ENCODE measurements at regions not wholly inside any gene's neighbourhood (a gene's known extent, or its start where the extent isn't known, plus 50 kb on each side); places are given as distances from the start of the nearest gene placed in this dataset.

DNA sequence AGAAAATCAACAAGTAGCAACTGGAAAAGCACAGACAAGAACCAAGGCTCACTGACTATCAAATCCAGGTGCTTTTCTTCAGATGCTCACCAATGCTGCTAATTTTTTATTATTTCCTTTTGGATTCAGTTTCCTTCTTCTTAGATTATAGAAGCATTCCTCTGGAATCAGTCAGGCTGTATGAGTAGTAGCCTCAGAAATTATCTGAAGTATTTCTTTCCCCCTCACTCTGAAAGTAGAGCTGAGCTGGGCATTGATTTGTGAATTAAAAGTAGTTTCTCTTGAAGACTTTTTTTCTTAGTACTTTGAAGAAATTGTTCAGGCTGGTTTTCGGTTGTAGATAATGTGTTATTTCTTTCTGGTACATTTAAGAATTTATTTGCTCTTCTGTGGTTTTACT, 273.7 kb downstream of the NOL4 start:
- DNase-seq, result no peak

DNA sequence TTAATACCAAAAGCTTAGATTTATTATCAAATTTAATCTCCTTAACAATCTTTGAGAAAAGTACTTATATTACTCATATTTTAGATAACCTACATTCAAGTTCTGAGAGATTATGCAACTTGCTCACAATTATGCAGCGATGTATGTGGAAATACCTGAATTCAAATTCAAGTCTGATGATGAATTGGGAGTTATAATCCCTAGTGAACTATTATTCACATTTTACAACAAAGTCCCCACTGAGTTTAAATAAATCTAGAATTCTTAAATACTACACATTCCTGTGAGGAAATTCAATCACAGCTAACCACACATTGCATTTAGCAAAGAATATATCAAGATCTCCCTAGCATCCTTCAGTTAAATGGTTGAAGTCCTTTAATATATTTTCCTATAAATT, 278.4 kb downstream of the NOL4 start:
- DNase-seq, result no peak

DNA sequence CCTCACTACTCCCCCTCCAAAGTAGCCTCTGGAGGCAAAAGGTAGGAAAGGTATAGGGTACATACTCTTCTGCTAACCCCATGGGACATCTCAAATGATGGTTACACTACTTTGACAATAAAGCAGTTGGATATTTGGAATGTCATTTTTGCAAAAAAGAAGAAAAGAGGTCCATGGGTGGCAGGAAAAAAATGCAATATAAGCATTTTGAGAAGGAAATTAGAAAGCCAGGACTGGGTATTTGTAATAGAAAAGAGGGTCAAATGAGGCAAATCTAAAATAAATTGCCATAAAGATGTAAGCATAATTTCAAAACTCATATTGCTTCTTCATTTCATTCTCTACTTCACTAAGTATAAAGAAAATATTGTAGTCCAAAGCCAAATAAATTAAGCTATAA, 280.2 kb downstream of the NOL4 start:
- DNase-seq, result no peak

DNA sequence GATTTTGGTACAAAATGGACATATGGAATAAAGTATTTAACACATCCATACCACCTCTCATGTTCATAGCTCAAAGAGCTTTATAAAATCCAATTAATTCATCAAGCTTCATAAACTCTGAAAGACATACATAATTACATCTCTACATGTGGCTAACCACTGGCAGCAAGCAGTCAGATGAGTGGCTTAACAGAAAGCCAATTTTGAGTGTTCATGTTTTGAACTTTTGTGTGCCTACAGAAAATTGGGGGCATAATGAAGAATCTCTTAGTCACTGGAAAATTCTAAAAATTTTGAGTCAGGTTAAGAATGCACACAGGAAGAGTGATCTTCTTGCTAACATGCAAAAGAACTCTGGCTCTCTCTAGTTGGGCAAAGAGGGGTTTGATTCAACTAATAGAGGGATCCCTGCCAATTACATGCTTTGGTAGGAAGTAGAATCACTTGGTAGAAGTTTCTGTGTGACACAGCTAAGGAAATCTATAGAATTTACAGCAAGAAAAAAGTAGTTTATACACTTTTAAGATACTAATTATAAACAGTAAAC, 287.4 kb downstream of the NOL4 start:
- no peak for DNase-seq

DNA sequence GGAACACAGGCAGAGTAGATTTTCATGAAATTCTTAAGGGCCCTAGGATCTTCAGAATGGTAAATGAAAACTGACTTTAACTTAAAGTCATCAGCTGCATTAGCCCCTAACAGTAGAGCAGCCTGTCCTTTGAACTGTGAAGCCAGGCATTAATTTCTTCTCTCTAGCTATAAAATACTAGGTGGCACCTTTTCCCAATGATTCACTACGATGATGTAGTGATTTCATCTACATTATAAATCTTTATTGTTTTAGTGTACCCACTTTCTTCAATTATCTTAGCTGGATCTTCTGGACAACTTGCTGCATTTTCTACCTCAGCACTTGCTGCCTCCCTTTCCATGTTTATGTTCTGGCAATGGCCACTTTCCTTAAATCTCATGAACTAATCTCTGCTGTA, 290.5 kb downstream of the NOL4 start:
- DNase-seq, result no peak

DNA sequence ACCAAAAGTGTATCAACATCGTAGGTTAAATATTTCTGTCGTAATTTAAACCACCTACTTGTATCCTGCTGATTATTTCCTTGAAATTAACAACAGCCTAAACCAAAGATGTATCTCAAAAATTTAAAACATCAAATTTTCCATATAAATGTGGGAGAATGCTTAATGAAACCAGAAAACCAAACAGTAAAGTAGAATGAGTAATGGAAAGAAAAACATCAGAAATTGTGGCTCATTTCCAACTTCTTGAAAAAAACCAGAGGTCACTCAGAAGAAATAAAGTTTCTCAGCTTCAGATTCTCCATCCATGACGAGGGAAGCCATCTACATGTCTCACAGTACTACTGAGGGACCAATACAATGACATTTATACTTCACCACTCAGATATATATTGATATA, 296.5 kb downstream of the NOL4 start:
- no peak for DNase-seq

DNA sequence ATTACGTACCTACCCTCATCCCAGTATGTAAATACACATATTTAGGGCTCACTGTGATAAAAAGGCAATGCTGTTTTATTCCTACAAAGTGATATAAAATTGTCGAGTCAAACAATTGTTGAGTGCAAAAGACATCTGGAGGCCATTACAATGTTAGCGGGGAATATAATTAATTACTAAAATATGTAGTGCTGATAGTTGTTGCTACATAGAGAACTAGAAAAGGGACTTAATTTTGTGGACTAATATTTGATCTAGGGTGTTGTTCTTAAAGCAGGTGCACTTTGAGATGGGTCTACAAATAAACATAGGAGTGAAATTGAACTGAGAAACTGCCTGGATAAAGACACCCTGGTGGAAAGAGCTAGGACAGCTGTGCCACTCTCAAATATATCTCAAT, 300.1 kb downstream of the NOL4 start:
- DNase-seq, result no peak

DNA sequence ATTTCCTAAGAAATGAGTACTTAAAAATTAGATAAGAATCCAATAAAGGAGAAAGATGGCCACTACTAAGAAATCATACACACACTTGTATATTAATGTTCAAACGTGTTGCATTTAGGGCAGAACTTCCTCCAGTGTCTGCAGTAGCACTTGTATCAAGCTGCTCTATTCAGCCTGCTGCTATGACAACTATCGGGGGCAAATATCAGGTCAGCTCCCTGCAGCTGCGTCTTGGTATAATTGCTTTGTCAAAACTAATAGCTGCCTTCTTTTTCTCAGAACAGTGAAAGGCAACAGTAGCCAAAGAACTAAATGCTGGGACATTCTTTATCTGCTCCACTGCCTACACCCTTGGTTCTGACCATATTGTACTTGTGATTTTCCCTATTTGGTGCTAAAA, 300.7 kb downstream of the NOL4 start:
- no peak for DNase-seq

DNA sequence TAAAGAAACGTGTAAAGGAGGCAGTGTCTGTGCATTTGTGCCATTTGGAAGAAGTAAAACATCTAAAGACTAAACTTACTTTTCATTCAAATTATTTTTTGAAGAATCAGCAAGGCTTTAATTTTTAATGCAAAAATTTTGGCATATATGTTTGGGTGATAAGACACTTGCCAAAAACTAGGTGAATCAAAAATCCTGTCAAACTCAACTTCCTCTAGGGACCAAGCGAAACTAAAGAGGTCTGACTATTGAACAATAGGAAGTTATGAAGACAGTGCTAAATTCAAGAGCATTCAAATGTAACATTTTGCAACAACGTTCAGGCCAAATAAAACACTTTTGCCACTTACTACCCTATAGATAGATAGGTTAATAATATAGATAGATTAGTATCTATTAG, 306.1 kb downstream of the NOL4 start:
- DNase-seq, result no peak

DNA sequence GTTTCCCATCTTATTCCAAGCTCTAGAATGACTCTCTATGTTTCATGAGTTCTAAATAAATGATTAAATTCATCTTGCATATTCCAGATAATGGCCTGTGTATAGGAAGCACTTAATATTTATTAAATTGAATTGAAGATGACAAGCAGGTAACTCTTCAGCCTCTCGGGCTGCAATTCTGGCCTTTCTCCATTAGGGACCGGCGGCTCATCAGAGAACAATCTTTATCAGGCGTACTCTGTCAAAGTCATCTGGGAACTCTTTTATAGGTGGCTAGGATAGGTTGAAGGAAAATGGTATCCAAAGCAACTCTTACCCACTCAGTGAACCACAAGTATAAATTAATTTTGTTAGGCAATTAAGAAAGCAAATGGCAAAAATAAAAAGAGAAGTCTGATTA, 308.5 kb downstream of the NOL4 start:
- DNase-seq, result no peak

DNA sequence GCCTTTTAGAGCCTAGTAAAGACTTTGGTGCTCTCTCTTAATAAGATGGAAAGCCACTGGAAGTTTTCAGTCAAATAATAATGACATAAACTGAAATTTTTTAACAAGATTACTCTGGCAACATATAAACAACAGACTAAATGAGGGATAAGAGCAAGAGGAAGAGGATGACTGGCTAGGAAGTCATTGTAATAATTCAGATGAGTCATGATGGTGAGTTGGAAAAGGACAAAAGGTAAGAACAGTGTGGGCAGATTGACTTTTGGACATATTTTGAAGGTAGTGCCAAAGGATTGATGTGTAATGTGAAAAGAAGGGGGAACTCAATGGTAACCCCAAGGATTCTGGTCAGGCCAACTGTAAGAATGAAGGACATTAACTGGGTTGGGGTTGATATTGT, 310.3 kb downstream of the NOL4 start:
- DNase-seq, result no peak

DNA sequence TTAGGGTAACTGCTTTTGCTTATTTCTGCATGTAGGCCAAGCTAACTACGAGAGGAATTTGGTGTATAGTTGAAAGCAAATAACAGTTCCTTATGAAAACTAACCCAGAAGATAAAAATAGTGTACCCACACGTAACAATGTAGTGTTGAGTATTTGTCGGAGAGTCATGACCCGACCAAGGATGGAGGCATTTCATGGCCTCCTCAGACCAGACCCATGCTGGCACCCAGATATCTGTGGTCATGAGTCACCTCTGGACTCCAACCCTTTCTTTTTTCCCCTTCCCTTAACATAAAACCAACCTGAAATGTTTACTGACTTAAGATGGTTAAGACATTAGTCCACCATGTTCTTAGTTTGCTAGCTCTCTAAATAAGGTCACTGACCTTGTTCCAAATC, 318.7 kb downstream of the NOL4 start:
- no peak for DNase-seq

DNA sequence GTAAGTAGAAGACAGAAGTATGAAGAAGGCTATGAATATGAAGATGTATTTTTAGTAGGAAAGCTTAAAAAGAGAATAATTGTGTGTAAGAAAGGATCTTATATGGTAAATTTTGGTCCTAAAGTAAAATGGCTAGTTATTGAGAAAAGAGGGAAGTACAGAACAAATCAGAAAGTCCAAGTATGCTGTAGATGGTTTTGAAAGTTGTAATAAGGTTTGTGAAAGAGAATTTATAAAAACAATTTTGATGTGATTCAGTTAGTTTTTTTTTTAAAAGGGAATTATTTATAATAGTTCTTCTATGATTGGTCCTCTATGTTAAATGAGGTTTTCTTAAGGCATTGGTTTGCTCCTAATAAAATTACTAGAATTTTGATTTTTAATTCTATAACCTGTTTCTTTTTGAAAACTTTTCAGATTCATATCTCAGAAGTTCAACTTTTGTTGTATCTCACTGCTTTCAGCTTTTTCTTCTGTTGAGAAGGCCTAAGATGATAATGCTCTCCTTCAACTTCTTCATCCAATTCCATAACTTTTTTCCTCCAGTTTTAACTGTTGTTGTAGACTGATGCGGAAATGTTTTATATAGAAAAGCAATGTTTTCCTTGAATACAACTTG, 322.7 kb downstream of the NOL4 start:
- DNase-seq, result no peak

DNA sequence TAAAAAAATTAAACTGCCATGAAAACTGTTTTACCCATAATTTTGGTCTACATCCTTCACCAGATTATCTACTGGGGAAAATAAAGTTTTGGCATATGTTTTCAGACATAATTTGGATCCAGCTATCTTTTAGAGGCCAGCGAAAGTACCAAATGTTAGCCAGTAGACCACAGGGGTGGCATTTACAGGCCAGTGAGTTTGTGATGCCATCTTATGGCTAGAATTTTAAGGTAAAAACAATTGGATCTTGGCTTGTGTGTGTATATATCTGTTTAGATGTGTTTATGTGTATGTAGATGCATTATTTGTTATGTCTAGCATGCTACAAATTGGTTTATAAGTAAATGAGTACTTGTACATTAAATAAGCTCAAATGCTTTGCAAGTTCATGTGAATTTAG, 322.6 kb downstream of the ASXL3 start:
- no peak for DNase-seq

DNA sequence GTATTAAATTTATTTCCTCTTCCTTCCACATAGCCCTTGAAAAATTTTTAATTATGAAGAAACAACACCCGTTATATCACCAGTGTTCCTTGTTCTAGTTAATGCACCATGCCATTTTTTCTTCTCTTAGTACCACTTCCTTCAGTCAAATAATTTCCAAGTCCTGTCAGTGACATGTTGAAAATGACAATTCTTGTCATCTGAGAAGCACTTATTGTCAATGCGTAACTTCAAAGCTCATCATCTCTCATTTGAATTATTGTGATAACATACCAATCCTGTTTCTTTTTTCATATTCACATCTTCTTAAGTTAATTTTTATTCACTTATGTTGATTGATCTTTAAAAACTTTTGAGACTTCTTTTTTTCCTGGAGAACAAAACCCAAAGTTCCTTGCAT, 320.4 kb downstream of the ASXL3 start:
- DNase-seq, result no peak

DNA sequence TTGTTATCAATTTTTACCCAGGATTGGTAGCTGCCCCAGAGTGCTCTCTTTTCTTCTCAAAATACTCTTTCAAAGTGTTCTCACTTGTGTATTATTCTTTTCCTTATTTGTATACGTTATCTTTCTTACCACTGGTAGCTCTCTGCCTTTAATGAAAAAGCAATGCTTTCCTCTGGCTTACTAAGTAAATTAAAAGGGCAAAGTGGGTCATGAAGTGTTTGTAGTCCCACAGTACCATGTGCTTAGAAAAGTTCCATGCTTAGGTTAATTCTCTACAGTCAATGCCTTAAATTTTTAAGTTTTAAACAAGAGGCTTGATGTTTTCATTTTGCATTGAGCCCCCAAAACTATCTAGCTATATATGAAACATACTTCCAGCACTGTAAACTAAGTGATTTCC, 300.2 kb downstream of the ASXL3 start:
- no peak for DNase-seq

DNA sequence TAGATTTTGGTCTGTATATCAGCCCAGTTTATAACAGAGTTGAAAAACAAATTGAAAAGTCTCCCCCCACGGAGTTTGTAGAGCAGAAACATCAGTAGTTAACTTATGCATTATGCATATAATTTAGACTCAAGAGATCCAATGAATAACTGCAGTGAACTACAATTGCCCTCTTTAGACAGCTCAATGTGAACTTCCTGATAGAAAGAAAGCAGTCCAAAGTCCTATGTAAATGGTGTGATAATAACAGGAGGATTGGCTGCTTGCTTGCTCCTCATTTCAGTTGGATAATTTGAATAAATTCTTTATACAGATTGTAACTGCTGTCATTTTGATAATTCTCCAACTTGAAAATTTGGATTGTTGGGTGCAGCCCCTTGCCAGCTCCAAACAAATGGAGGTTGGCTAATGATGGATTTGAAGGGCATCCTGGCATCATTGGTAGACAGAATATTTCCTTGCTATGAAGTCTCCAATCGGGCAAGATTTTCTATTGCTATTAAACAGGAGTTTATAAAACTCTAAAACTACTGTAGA, 297.1 kb downstream of the ASXL3 start:
- no peak for DNase-seq

DNA sequence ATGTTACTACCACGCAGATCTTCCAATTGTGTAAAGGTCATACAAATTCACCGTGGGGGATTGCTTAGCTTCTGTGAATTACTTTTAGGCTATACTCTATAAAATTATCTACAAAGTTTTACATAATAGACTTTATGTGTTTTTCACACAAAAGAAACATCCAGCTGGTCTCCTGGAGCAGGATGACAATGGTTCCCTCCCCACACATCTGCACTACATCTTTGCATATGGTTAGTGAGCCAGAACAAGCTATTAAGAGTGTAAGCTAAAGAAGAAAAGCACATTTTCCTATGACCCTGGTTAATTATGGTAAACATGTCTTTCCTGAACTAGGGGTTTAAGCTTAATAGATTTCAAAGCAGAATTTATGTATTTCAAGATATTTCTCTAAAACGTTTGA, 295.1 kb downstream of the ASXL3 start:
- no peak for DNase-seq

DNA sequence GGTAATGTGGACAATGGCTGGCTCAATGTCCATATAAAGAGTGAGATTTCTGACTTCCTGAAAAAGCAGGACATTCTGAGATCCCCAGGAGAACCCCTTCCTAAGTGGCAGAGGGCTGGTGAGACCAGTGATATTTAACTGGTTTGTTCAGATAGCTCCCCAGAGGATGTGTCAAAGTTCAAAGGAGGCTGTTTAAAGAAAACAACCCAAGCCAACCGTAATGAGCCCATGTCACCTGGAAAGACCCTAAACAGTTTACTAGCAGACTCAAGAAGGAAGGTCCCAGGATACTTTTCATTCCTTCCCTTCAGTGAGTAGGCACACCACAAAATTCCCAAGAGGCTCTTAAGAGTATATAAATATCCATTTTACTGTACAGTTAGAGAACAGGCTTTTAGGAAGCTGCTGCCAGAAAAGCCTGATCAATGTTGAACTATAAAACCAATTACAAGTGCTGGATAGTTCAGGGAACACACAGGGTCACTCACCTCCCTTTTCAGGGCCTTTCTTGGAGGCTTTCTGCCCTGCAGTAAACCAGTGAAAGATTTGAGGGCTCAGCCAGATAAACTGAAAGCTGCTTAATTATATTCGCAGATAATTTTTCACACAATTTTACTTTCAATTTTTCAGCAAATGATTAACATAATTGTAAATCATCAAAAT, 293.5 kb downstream of the ASXL3 start:
- DNase-seq, result no peak

DNA sequence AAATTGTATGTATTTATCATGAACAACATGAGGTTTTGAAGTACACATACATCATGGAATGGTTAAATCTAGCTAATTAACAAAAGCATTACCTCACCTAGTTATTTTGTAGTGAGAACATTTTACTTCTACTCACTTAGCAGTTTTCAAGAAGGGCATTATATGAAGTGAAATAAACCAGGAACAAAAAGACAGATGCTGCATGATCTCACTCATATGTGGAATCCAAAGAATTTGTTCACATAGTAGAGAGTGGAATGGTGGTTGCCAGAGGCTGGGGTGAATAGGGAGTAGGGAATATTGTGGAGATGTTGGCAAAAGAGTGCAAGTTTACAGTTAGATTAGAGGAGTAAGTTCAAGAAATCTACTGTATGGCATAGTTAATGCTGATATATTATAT, 292.0 kb downstream of the ASXL3 start:
- no peak for DNase-seq

DNA sequence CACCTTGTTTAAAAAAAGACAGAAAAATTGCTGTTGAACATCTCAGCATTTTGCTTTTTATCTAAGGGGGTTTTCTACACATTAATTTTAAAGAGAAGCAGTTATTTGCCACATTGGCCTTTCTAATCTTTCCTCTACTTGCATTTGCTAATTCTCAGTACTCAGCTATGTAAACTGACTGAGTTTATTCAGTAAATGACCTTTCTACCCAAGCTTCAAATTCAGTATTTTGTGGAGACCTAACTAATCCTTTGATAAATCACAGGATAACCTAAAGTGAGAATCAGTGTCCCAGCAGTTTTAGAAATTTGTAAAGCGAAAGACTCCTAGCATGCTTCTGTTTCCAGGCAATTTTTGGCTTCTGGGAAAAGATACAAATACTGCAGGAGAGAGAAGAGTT, 288.4 kb downstream of the ASXL3 start:
- no peak for DNase-seq

DNA sequence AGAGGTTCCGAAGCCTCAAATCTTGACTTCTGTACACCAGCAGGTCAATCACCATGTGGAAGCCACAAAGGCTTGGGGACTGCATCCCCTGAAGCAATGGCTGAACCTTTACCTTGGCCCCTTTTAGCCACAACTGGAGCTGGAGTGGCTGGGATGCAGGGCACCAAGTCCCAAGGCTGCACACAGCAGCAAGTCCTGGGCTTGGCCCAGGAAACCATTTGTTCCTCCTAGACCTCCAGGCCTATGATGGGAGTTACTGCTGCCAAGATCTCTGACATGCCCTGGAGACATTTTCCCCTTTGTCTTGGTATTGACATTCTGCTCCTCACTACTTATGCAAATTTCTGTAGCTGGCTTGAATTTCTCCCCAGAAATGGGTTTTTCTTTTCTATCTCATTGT, 285.9 kb downstream of the ASXL3 start:
- DNase-seq, result no peak

DNA sequence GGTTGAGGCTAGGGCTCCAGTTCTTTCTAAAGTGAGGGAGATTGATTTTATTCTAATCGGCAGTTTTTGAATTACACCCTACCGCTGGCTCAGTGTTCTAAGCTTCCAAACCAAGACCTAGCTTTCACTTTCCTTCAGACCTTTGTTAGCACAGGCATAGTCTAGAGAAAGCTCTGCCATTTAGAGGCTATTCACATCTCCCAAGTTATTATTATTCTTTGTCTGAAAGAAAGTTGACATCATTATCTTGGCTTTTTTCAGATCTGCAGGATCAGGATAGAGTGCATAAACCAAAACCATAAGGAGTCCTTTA, 276.8 kb downstream of the ASXL3 start:
- DNase-seq, result no peak

DNA sequence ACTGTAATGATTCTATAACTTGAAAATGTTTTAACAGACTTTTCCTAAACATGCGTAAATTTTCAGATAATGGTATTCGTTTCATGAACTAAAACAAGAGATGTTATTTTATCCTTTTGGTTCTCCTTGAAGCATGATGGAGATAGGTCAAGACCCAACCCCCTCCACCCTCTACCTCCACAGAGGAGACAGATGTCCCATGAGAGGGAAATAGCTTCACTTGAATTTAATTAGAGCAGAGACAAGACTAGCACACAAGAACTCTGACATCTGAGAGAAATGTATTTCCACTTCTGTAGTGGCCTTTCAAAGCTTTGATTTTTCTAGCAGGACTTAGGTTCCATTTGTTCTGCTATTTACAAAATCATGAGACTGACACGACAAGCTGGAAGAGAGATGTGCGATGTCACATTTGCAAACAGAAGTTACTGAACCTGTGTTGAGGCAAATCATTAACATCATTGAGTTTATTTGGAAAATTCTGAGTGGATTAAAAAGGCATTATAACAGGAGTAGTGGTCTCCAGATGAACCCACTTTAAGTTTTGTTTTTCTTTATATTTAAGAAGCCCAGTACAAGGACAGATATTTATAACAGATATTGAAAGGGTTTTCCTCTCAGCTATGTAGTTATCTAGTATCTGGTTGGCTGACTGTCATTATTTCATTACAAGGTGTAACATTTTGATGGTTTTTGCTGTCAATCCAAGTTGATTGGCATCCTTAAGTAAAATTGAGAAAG, 276.2 kb downstream of the ASXL3 start:
- DNase-seq, result no peak

Measured in CD4-positive, alpha-beta T cell treated with Interleukin-10 for 1 hour (primary cell).